ENCODE measurements at regions not wholly inside any gene's neighbourhood (a gene's known extent, or its start where the extent isn't known, plus 50 kb on each side); places are given as distances from the start of the nearest gene placed in this dataset.

- Mint-ChIP-seq H3K36me3 (ENCODE audit: insufficient read depth, unreplicated experiment) (no peaks in the 10 kb centered on the region), H3K4me1 (ENCODE audit: low read depth, unreplicated experiment) (no peaks in the 10 kb centered on the region), H3K9me3 (ENCODE audit: low read depth, unreplicated experiment) (no peaks in the 10 kb centered on the region), H3K27ac (ENCODE audit: unreplicated experiment) (no peak overlapping the region), H3K27me3 (ENCODE audit: unreplicated experiment) (no peaks in the 10 kb centered on the region), H3K4me3 (ENCODE audit: low read depth, unreplicated experiment) (no peak overlapping the region)
- no TSS peak for BruUV-seq (replicated peaks)
- DNase-seq, result no peak
- CTCF ChIA-PET, result no interaction called here
- TF ChIP-seq CTCF (IDR thresholded peaks at IDR 0.05; ENCODE audit: unreplicated experiment), result no peak
- intact Hi-C loops (cut with micrococcal nuclease; ENCODE audit: unreplicated experiment), result no loop called here
Measured at GRCh38 chr9:106305428-106306133, 557.4 kb upstream of the ZNF462 start.

GRCh38 chr9:106307670-106308069, 555.3 kb upstream of the ZNF462 start:
- Mint-ChIP-seq H3K36me3 (ENCODE audit: insufficient read depth, unreplicated experiment) (no peaks in the 10 kb centered on the region), H3K9me3 (ENCODE audit: low read depth, unreplicated experiment) (no peaks in the 10 kb centered on the region), H3K4me3 (ENCODE audit: low read depth, unreplicated experiment) (no peak overlapping the region), H3K27ac (ENCODE audit: unreplicated experiment) (no peak overlapping the region), H3K4me1 (ENCODE audit: low read depth, unreplicated experiment) (no peaks in the 10 kb centered on the region), H3K27me3 (ENCODE audit: unreplicated experiment) (no peaks in the 10 kb centered on the region)
- intact Hi-C loops (cut with micrococcal nuclease; ENCODE audit: unreplicated experiment), result no loop called here
- no peak for DNase-seq
- CTCF ChIA-PET, result no interaction called here
- no peak for TF ChIP-seq CTCF (IDR thresholded peaks at IDR 0.05; ENCODE audit: unreplicated experiment)
- no TSS peak for BruUV-seq (replicated peaks)

GRCh38 chr9:106309925-106310324, 553.0 kb upstream of the ZNF462 start:
- no peak overlapping the region for H3K27ac Mint-ChIP-seq (ENCODE audit: unreplicated experiment)

GRCh38 chr9:106310782-106311181, 552.2 kb upstream of the ZNF462 start:
- BruUV-seq (replicated peaks), result no TSS peak
- no peaks in the 10 kb centered on the region for H3K36me3 Mint-ChIP-seq (ENCODE audit: insufficient read depth, unreplicated experiment)
- no peaks in the 10 kb centered on the region for H3K27me3 Mint-ChIP-seq (ENCODE audit: unreplicated experiment)
- H3K9me3 Mint-ChIP-seq (ENCODE audit: low read depth, unreplicated experiment), result no peaks in the 10 kb centered on the region
- no peak for DNase-seq
- no peak overlapping the region for H3K4me3 Mint-ChIP-seq (ENCODE audit: low read depth, unreplicated experiment)
- TF ChIP-seq CTCF (IDR thresholded peaks at IDR 0.05; ENCODE audit: unreplicated experiment), result no peak
- CTCF ChIA-PET, result no interaction called here
- intact Hi-C loops (cut with micrococcal nuclease; ENCODE audit: unreplicated experiment), result no loop called here
- H3K27ac Mint-ChIP-seq (ENCODE audit: unreplicated experiment), result no peak overlapping the region
- H3K4me1 Mint-ChIP-seq (ENCODE audit: low read depth, unreplicated experiment), result no peaks in the 10 kb centered on the region

More at GRCh38 chr9:106309925-106310324, 553.0 kb upstream of the ZNF462 start:
- no peak overlapping the region for H3K4me3 Mint-ChIP-seq (ENCODE audit: low read depth, unreplicated experiment)
- intact Hi-C loops (cut with micrococcal nuclease; ENCODE audit: unreplicated experiment), result no loop called here
- H3K9me3 Mint-ChIP-seq (ENCODE audit: low read depth, unreplicated experiment), result no peaks in the 10 kb centered on the region
- no TSS peak for BruUV-seq (replicated peaks)
- CTCF ChIA-PET, result no interaction called here
- no peaks in the 10 kb centered on the region for H3K27me3 Mint-ChIP-seq (ENCODE audit: unreplicated experiment)
- no peak for TF ChIP-seq CTCF (IDR thresholded peaks at IDR 0.05; ENCODE audit: unreplicated experiment)
- H3K36me3 Mint-ChIP-seq (ENCODE audit: insufficient read depth, unreplicated experiment), result no peaks in the 10 kb centered on the region
- no peak for DNase-seq
- no peaks in the 10 kb centered on the region for H3K4me1 Mint-ChIP-seq (ENCODE audit: low read depth, unreplicated experiment)
